ENCODE measurements at regions not wholly inside any gene's neighbourhood (a gene's known extent, or its start where the extent isn't known, plus 50 kb on each side); places are given as distances from the start of the nearest gene placed in this dataset.
A peak's percentile ranks its signal among the peaks of the same experiment; 100 is the strongest.
"Not testable (repeated sequence)": the region's sequence is repeated elsewhere in the genome, so short reads cannot be mapped to it uniquely, and the experiment has no call there.

DNA sequence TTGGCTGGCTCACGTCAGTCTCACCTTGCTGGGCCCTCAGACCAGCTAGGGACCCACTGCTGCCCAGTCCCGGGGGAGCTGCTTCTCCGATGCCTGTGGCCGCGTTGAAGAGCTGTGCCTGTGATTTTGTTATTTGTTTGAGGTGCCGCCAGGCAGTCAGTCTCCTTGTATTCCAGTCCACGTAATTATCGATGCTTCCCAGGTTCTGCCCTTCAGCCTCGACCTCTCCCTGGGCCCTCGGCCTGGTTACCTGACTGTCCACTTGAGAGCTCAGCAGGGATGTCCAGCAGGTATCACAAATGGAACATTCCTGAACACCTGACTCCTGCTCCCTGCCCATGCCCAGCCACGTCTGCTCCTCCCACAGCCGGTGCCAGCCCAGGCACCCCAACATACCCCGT is 195.9 kb upstream of the HS6ST1 start:
- DNase-seq: no peak

DNA sequence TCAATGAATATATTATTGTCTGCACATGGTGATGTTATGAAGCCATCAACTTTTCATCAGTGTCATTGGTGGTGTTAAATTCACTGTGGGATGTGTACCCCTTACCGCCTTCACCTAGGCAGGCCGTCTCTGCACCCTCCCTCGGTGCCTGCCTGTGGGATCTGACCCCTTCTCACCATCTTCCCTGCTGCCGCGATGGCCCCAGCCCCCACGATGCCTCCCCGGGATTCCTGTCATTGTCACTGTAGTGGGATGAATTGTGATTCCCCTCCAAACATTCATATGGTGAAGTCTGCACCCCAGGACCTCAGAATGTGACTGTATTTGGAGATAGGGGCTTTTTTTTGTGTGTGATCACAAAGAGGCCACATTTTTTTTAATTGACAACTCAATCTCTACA is 198.3 kb upstream of the HS6ST1 start:
- no peak for DNase-seq

DNA sequence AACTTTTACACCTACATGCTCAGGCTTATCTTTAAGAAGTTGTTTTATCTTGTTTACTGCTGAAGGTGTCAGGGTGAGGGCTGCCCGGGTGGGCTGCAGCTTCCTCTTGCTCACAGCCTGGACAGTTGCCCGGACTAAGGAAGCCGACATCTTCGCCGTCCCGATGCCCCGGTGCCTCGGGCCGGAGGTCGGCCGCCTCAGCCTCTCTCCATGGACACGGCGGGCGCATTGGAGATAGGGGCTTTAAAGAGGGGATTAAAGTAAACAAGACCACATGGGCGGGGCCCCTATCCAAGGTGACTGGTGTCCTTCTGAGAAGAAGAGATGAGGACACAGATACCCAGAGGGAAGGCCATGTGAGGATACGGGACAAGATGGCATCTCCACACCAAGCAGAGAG is 200.4 kb upstream of the HS6ST1 start:
- not testable (repeated sequence) for DNase-seq

DNA sequence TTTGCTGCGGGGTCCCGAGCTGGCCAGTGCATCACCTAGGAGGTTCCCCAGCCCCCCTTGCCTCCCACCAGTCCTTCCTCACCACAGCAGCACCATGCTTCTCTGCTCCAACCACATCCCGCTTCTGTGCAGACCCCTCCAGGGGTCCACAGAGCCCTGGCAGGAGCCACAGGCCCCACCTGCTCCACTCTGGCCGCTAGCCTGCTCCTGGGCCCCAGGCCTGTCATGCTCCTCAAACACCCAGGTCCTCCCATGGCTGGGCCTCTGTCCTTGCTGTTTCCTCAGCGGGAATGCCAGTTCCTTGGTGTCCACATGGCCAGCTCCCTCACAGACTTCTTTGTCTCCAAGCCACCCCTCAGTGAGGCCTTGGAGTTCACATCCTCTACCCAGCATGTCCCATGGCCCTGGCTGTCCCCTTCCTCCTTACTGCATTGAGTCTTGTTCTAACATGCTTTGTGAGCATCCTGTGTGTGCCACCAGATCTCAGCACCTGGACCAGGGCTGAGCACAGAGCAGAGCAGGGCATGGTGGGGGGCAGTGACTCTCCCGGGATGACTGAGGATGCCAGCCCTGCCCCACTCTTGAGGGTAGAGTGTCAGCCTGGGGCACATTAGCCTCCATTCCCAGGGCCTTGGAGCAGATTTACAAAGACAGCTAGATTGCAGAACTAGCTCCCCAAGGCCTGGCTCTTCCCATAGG is 201.0 kb upstream of the HS6ST1 start:
- no peak for DNase-seq

DNA sequence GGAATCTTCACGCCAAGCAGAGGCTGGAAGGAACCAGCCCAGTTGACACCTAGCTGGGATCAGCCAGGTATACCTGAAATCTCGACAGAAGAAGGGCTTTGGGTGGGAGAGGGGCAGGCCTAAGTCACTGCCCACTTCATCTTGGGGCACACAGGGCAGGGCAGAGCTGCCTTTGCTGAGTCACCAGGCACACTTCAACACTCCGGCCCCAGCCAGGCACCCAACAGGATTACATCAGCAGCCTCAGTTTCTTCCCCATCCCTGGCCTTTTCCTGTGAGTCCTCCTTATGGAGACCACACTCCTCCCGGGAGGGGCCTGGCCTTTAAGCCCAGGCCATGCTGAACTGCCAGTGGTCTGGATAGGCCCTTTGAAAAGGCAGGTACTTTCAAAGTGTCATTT is 201.7 kb upstream of the HS6ST1 start:
- DNase-seq: no peak

DNA sequence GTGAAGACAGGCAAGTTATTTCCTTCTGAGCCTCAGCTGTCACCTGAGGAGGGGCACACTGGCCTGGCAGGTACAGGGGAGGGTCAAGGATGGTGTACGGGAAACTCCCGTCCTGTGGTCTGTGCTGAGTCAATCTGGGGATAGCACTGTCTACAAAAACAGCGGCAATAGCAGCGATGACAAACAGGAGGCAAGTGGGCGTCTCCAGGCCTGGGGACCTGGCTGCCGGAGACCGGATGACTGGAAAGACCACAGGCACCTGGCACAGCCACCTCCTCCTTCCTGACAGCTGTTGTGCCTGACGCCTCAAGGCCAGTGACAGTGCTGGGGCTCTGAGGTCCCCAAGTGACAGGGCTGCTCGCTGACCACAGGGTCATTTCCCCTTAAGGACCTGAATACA is 202.1 kb upstream of the HS6ST1 start:
- peak; percentile 37 to 71 for DNase-seq

DNA sequence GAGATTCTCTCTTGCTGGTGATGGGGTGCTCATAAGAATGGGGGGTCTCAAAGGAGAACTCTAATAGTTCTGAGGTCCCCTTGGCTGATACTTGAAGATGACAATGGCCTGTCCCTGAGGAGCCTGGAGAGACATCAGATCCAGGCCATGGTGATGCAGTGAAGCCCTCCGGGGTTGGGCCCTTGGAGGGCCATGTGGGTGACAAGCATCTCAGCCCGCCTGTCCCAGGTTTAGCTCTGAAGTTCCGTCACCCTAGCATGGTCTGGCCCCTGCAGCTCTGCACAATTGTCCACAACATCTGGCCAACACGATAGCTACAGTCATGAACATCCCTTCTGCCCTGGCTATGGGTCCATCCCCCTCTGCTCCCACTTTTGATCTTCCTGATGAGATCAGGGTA is 202.8 kb upstream of the HS6ST1 start:
- no peak for DNase-seq

DNA sequence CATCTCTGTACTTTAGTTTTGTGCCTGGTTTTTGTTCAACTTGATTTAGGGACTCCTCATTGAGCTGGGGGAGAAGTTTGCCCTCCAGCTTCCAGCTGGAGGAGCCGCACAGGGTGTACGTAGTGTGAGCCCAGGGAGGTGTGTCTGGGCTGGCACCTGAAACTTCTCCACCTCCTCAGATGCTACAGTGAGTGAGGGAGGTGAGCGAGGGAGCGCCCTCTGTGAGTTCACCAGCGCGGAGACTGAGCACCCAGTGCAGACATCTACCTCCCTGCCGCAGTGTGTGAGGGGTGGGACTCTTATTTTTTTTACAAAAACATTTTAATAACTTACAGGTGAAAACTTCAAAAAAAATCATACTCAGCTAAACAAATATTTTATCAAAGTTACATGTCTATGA is 204.2 kb upstream of the HS6ST1 start:
- no peak for DNase-seq

DNA sequence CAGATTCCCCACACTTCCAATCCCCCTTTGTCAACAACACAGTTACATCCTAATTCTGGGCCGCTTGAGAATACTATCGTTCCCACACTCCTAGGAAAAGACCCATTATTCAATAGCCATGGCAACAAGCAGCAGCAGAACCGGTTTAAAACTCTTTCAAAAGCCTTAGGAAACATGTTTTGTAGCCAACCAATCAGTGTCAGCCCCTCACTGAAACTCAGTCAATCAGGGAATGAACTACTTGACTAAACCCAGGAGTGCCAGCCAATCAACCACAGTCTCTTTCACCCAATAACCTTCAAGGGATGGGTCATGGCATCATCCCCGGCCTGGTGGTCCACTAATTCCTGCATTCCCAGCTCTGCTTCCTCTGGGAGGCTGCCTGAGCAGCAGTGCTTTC is 204.8 kb upstream of the HS6ST1 start:
- DNase-seq: no peak

DNA sequence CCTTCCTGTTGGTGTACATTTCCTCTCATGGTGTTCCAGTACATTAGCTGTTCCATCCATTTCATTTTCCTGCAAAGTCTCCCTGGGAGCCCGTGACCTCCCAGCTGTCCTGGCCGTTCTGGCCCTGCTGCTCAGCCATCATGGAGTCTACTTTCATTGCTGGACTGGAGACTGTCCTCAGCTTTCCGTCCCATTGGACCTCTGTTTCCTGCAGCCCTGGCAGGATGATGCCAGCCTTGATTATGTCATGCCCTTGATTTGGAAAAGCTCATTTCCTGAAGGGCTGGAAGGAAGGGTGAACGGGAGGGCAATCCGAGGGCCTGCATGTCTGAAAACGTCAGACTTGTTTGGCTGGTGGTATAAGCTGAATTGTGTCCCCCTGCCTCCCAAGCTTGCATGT is 205.5 kb upstream of the HS6ST1 start:
- DNase-seq: no peak

DNA sequence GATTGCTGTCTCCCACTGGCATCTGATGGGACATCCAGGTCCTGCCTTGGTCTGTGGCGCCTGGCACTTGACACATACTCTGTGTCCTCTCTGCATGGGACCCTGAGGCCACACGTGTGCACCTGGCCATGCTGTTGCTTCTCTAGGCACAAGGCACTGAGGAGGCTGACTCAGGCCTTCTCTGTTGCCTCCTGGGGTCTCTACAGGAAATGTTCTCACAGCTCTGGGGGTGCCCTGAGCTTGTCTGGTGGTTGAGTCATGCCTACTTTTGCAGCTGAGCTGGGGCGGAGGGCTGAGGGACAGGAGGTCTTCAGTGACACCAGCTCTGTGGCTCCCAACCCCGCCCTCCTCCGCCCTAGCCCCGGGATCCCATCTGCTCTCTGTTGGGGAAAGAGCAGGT is 207.0 kb upstream of the HS6ST1 start:
- DNase-seq: no peak

DNA sequence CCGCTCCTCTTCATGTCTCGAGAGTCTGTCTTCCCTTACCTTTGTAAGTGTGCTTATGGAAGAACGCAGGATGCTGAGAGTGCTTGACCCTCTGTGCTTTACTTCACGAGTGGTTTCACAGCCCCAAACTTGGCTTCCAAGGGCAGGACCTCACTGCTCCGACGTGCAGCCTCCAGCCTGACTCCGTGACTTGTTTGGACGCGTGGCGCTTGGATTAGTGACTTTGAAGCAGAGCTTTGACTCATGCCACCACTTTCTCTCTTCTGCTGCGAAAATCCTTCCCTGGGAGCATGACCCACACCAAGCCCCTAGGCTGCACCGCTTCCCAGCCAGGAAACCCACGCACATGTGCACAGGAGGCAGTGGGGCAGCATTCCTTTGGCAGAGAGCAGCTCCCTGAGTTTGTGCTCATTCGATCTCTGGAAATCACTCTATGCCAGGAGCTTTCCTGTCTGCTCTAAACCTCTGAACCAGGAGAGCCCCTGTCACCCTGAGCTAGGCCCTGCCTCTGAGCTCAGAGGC is 207.8 kb upstream of the HS6ST1 start:
- no peak for DNase-seq

DNA sequence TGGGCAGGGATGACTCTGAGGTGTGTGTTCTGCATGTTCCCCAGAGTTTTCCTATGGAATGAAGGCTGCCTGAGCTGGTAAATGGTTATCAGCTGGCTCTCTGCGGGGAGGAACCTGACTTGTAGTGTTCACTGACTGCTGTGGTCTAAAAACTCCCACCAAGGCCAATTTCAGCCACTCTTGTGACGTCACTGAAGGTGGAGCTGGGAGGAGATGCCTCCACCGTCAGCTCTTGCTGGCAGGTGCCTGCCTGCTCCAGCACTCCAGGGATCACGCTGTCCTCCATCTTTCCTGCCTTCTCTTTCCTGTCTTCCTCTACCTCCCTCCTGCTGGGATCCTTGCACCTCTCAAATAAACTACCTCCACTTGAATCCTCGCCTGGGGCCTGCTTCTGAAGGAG is 209.5 kb upstream of the HS6ST1 start:
- no peak for DNase-seq

DNA sequence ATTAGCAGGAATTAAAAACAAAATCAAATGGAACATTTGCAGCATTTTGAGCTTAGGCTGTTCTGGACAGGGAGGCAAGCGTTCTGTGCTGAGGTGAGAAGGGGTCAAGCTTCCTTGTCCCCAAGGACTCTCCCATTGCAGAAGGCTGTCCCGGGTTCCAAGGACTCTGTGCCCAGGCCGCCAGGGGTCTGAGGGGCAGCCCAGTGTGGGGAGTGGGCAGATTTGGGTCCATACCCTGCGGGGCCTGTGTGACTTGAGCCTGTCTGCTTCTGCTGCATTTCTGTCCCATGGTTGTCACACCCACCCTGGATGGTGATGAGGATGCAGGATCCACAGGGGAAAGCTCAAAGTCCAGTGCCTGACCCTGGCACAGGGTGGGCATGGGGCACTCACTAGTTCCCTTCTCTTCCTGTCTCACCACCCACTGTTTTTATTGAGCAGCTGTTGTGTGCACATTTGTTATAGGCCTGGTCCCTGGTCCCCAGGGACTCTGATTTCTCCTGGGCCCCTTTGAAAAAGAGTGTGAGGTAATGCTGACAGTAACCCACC is 211.4 kb upstream of the HS6ST1 start:
- no peak for DNase-seq

DNA sequence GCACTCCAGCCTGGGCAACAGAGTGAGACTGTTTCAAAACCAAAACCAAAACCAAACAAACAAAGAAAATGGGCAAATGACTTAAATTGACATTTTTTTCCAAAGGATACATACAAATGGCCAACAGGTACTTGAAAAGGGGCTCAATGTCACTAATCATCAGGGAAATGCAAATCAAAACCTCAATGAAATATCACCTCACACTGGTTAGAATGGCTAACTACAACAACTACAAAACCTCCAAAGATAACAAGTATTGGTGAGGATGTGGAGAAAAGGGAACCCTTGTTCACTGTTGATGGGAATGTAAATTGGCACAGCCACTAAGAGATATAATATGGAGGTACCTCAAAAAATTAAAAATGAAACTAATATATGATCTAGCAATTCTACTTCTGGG is 213.2 kb upstream of the HS6ST1 start:
- DNase-seq: no peak

DNA sequence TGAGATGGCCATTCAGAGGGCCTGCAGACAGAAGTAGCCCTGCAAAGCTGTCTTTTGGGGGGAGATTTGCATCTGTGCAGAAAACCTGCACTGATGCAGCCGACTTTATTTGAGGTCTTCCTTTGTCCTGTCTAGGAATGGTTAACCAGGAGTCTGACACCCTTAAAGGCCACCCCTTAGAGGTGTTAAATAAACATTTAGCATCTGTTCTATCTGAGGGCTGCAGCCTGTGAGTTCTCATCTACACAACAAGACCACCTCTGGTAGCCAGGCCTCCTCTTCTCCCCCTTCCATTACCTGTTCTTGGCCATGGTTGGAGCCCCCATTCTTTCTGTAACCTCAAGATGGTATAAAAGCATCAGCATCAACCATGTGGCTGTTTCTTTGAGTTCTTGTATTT is 214.4 kb upstream of the HS6ST1 start:
- no peak for DNase-seq

DNA sequence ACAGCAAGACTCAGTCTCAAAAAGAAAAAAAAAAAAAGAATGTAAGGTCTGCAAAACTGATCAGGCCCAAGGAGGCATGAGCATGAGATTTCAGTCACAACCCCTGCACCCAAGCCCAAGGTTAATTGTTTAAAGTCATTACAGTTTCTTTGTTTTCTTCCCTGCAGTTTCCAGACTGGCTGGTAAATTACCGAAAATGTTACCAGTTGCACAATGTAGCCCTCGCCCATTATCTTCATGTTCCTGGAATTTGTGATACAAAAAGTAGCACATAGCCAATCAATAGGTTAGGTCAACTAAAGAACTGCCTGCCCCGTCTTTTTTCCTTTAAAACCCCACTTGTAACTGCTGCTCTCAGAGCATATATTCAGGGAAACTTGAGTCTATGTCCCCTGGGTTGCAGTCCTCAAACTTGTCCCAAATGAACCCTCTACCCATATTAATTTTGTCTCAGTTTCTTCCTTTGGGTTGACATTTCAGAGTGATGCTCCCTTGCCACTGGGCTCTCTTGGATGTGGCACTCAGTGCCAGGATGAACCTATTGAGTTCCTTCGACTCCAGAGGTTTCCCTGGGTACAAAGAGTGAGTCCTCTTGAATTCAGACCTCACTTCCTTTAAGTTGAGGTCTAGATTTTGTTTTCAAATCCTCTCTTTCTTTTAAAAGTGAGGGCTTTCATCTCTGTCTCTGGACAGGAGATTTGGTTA is 216.2 kb upstream of the HS6ST1 start:
- DNase-seq: no peak

DNA sequence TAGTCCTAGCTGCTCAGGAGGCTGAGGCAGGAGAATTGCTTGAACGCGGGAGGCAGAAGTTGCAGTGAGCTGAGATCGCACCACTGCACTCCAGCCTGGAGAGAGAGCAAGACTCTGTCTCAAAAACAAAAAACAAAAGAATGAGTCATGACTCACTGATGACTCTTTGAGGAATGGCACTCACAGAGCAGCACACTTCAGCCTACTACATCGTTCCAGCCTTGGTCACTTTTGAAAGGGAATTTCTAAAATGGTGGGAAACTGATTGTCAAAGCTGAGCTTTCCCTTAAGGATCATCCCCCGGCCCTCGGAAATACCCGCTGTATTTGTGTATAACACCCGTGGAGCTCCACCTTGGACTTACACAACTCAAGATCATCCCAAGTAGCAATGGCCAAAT is 217.3 kb upstream of the HS6ST1 start:
- no peak for DNase-seq

DNA sequence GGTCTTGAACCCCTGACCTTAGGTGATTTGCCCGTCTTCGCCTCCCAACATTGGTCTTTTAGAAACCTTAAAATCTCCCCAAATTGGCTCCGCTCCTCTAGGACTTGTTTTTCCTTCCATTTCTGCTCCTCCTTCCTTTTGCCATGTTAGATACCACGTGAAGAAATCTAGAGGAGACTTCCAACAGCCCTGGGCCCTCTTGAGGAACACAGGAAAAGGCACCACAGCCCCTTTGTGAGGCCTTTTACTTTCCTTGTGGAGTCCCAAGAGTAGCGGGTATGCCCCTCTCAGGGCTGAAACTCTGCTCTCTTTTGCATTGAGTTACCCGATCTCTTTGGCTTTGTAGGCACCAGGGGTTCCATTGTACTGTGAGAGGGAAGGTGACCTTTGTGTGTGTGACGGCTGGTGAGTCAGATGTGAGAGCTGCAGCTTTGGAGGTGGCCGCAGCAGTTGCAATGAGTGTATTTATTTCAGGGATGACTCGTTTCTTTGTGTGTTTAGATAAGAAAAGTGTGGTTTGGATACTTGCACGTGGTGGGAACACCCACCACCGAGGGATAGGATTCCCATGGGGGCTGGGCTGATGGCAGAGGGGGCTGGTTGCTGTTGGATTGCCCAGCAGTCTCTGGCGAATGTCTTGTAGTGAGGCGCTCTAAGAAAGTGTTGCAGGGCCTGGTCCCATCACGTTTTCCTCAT is 218.4 kb upstream of the HS6ST1 start:
- no peak for DNase-seq

DNA sequence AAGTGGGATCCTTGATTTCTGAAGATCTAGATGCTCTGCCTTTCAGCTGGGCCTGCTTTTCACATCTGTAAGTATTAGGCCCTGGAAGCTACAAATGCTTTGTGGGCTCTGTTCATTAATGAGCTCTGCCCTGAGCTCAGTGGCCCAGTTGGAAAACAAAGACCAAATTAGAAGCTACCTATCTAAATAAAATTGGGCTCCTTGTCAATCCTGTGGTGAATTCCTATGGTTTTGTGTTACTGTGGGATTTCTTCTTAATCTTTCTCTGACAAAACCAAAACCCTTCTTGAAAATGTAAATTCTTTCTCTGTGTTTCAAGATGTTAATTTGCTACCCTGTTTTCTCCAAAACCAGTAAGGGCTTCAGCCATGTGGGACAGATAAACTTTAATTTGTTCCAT is 219.0 kb upstream of the HS6ST1 start:
- no peak for DNase-seq

DNA sequence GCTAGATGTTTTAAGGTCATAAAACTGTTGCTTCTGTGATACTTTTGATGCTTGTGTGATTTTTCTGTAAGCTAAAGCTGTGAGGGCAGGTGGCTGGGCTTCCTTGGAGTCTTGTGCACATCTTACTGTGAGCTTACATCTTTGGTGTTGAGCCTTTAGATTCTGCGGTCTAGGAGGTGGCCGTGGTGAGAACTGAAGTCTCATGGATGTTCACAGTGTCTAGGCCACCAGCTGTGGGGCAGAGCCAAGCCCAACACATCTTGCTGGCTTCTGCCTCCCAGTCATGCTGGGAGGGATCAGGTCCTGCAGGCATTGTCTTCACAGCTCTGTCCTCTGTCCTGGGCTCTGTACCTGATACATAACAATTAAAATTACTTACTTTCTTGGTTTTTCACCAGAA is 219.7 kb upstream of the HS6ST1 start:
- DNase-seq: no peak

DNA sequence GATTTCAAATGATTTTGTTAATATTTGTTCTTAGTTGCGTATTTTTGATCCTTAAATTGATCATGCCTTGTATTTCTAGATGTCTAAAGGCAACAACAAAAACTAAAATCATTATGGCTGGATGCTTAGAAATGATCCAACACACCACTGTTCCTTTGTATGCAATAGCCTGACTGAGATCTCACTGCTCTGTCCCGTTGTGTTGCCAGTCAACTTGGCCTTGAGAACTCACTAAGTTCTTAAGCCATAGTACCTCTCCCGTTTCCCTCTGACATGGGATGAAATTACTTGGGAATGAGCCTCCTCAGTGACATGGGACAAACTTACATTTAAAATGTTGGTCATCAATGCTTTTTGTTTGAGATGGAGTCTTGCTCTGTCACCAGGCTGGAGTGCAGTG is 222.0 kb upstream of the HS6ST1 start:
- DNase-seq: no peak

DNA sequence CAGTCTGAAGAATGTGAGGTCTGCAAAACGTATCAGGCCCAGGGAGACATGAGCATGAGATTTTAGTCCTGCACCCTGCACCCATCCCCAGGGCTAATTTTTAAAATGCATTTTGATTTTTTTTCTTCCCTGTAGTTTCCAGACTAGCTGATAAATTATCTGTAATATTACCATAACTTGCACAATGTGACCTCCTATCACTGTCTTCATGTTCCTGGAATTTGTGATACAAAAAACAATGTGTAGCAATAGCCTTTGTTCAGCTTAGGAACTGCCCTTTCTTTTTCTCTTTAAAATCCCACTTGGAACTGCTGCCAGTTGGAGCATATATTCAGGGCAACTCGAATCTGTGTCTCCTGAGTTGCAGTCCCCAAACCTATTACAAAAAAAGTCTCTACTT is 222.8 kb upstream of the HS6ST1 start:
- DNase-seq: no peak

DNA sequence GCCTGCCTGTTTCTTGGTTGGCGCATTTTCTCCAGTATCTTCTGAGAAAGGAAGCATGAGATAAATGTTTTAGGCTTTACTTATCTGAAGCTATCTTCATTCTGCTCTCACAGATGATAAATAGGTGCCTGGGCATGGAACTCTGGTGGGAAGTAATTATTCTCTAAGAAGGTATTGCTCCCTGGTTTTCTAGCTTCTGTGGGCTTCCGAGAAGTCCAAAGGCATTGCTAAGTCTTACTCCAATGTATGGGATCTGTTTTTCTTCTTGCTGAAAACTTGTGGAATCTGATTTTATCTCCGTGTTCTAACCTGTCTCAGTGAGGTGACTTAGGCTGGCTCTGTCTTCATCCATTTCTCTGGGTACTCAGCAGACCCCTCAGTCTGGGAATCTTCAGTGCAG is 224.4 kb upstream of the HS6ST1 start:
- DNase-seq: no peak

Data from bone marrow (tissue), 2 donors.